BLaER1 (cell line): ENCODE measurements at regions not wholly inside any gene's neighbourhood (a gene's known extent, or its start where the extent isn't known, plus 50 kb on each side); places are given as distances from the start of the nearest gene placed in this dataset.
"Not testable (repeated sequence)": the region's sequence is repeated elsewhere in the genome, so short reads cannot be mapped to it uniquely, and the experiment has no call there.

Experiments used
- H3K27ac ChIP-seq: shearing (Covaris generic); formaldehyde crosslinking; 2 replicates; pipeline ENCODE4 v1.8.1; 2022
- H3K27me3 ChIP-seq: shearing (Covaris generic); formaldehyde crosslinking; 2 replicates; pipeline ENCODE4 v1.8.1; 2022
- H3K36me3 ChIP-seq: shearing (Covaris generic); formaldehyde crosslinking; 2 replicates; pipeline ENCODE4 v1.8.1; 2022
- H3K4me1 ChIP-seq: shearing (Covaris generic); formaldehyde crosslinking; 2 replicates; pipeline ENCODE4 v1.8.1; 2022
- H3K4me2 ChIP-seq: shearing (Covaris generic); formaldehyde crosslinking; 2 replicates; pipeline ENCODE4 v1.8.1; 2022
- H3K4me3 ChIP-seq: shearing (Covaris generic); formaldehyde crosslinking; 2 replicates; pipeline ENCODE4 v1.8.1; 2022
- H3K9ac ChIP-seq: shearing (Covaris generic); formaldehyde crosslinking; 2 replicates; pipeline ENCODE4 v1.8.1; 2022
- H3K9me3 ChIP-seq: shearing (Covaris generic); formaldehyde crosslinking; 2 replicates; pipeline ENCODE4 v1.8.1; 2022
- H4K20me1 ChIP-seq: shearing (Covaris generic); formaldehyde crosslinking; 2 replicates; pipeline ENCODE4 v1.8.1; 2022
- Cebpa-rat ChIP-seq: shearing (Covaris generic); IDR thresholded peaks from 2 replicates; pipeline ENCODE4 v1.8.1; 2022

GRCh38 chr15:75792236-75792635, 51.0 kb upstream of the UBE2Q2 start:
- H3K4me2 ChIP-seq, H3K9me3 ChIP-seq, H3K4me1 ChIP-seq, H3K9ac ChIP-seq, H4K20me1 ChIP-seq, H3K27ac ChIP-seq, H3K36me3 ChIP-seq, H3K27me3 ChIP-seq, H3K4me3 ChIP-seq: not testable (repeated sequence)

GRCh38 chr15:75791337-75791713, 51.9 kb upstream of the UBE2Q2 start:
- Histone ChIP-seq H3K4me2 (no peak overlapping the region), H3K27me3 (no peaks in the 10 kb centered on the region), H3K27ac (no peak overlapping the region), H4K20me1 (no peaks in the 10 kb centered on the region), H3K4me3 (no peak overlapping the region), H3K9me3 (no peaks in the 10 kb centered on the region), H3K9ac (no peak overlapping the region), H3K36me3 (no peaks in the 10 kb centered on the region), H3K4me1 (no peaks in the 10 kb centered on the region)
- TF ChIP-seq Cebpa-rat, result no peak

GRCh38 chr15:75790631-75791336, 52.5 kb upstream of the UBE2Q2 start:
- Histone ChIP-seq H4K20me1 (no peaks in the 10 kb centered on the region), H3K9me3 (no peaks in the 10 kb centered on the region), H3K27me3 (no peaks in the 10 kb centered on the region), H3K4me1 (no peaks in the 10 kb centered on the region), H3K9ac (no peak overlapping the region), H3K36me3 (no peaks in the 10 kb centered on the region), H3K4me3 (no peak overlapping the region), H3K4me2 (no peak overlapping the region), H3K27ac (no peak overlapping the region)
- no peak for TF ChIP-seq Cebpa-rat

- H3K4me1 ChIP-seq, result no peaks in the 10 kb centered on the region
- no peak overlapping the region for H3K4me3 ChIP-seq
- TF ChIP-seq Cebpa-rat, result no peak
These were observed 56.7 kb upstream of the UBE2Q2 start for GRCh38 chr15:75786575-75786947.

GRCh38 chr15:75785771-75786574, 57.3 kb upstream of the UBE2Q2 start:
- no peak overlapping the region for H3K9ac ChIP-seq
- H3K9me3 ChIP-seq, result no peaks in the 10 kb centered on the region
- no peak overlapping the region for H3K4me3 ChIP-seq
- no peak overlapping the region for H3K27ac ChIP-seq
- H3K36me3 ChIP-seq, result no peaks in the 10 kb centered on the region
- TF ChIP-seq Cebpa-rat, result no peak
- H3K4me1 ChIP-seq, result no peaks in the 10 kb centered on the region
- H3K4me2 ChIP-seq, result no peak overlapping the region
- H3K27me3 ChIP-seq, result no peaks in the 10 kb centered on the region
- H4K20me1 ChIP-seq, result no peaks in the 10 kb centered on the region

More at GRCh38 chr15:75786575-75786947, 56.7 kb upstream of the UBE2Q2 start:
- no peak overlapping the region for H3K9ac ChIP-seq
- H3K36me3 ChIP-seq, result no peaks in the 10 kb centered on the region
- no peaks in the 10 kb centered on the region for H4K20me1 ChIP-seq
- H3K27me3 ChIP-seq, result no peaks in the 10 kb centered on the region
- H3K4me2 ChIP-seq, result no peak overlapping the region
- no peaks in the 10 kb centered on the region for H3K9me3 ChIP-seq
- H3K27ac ChIP-seq, result no peak overlapping the region

- H3K27ac ChIP-seq, H3K9ac ChIP-seq, H3K27me3 ChIP-seq, H4K20me1 ChIP-seq, H3K4me1 ChIP-seq, H3K9me3 ChIP-seq, H3K36me3 ChIP-seq, H3K4me3 ChIP-seq, H3K4me2 ChIP-seq: not testable (repeated sequence)
These were observed 58.5 kb upstream of the UBE2Q2 start for GRCh38 chr15:75784511-75785480.

GRCh38 chr15:75783566-75783965, 59.7 kb upstream of the UBE2Q2 start:
- not testable (repeated sequence) for H3K4me3 ChIP-seq, H3K9me3 ChIP-seq, H3K4me1 ChIP-seq, H3K36me3 ChIP-seq, H3K27ac ChIP-seq, H3K27me3 ChIP-seq, H4K20me1 ChIP-seq, H3K4me2 ChIP-seq, H3K9ac ChIP-seq

- no peaks in the 10 kb centered on the region for H3K27me3 ChIP-seq
These were observed 60.3 kb upstream of the UBE2Q2 start for GRCh38 chr15:75782926-75783325.

GRCh38 chr15:75780995-75781394, 62.3 kb upstream of the UBE2Q2 start:
- H4K20me1 ChIP-seq, result not testable (repeated sequence)

More at GRCh38 chr15:75782926-75783325, 60.3 kb upstream of the UBE2Q2 start:
- Histone ChIP-seq H3K27ac (no peak overlapping the region), H4K20me1 (no peaks in the 10 kb centered on the region), H3K4me3 (no peak overlapping the region), H3K36me3 (no peaks in the 10 kb centered on the region), H3K9me3 (no peaks in the 10 kb centered on the region), H3K4me1 (no peaks in the 10 kb centered on the region), H3K9ac (no peak overlapping the region), H3K4me2 (no peak overlapping the region)
- TF ChIP-seq Cebpa-rat, result no peak

GRCh38 chr15:75779504-75779903, 63.7 kb upstream of the UBE2Q2 start:
- H3K27me3 ChIP-seq, result no peaks in the 10 kb centered on the region
- no peaks in the 10 kb centered on the region for H3K9me3 ChIP-seq
- peaks cover 14% of the 10 kb centered on the region; the same call in 1 of the 2 replicates for H3K4me1 ChIP-seq
- no peak overlapping the region for H3K4me2 ChIP-seq
- TF ChIP-seq Cebpa-rat, result no peak
- H3K9ac ChIP-seq, result no peak overlapping the region
- no peaks in the 10 kb centered on the region for H3K36me3 ChIP-seq
- no peak overlapping the region for H3K27ac ChIP-seq
- no peaks in the 10 kb centered on the region for H4K20me1 ChIP-seq
- no peak overlapping the region for H3K4me3 ChIP-seq

More at GRCh38 chr15:75780995-75781394, 62.3 kb upstream of the UBE2Q2 start:
- H3K4me2 ChIP-seq, H3K4me3 ChIP-seq, H3K36me3 ChIP-seq, H3K9ac ChIP-seq, H3K9me3 ChIP-seq, H3K27me3 ChIP-seq, H3K27ac ChIP-seq: not testable (repeated sequence)
- H3K4me1 ChIP-seq, result peaks cover 13% of the 10 kb centered on the region; the same call in 1 of the 2 replicates

GRCh38 chr15:75776871-75777610, 64.4 kb upstream of the CSPG4 start:
- not testable (repeated sequence) for H3K9ac ChIP-seq, H3K27ac ChIP-seq
- peaks cover 14% of the 10 kb centered on the region; the same call in 1 of the 2 replicates for H3K4me1 ChIP-seq

More at GRCh38 chr15:75776871-75777610, 64.4 kb upstream of the CSPG4 start:
- H3K27me3 ChIP-seq, H3K36me3 ChIP-seq, H3K4me2 ChIP-seq, H3K9me3 ChIP-seq, H3K4me3 ChIP-seq, H4K20me1 ChIP-seq: not testable (repeated sequence)
